Thoracic aorta (tissue), 2 donors: ENCODE measurements at regions not wholly inside any gene's neighbourhood (a gene's known extent, or its start where the extent isn't known, plus 50 kb on each side); places are given as distances from the start of the nearest gene placed in this dataset.

Experiments
- ATAC-seq: fragments of 150-250 bp; one replicate; pipeline ENCODE4 v1.8.0; 2017; ENCODE audit warnings: low read depth; ENCODE audit not compliant: insufficient number of reproducible peaks, low FRiP score
- DNase-seq: peaks from one replicate; pipeline ENCODE4 v3.0.0-alpha.2; 2020; ENCODE audit warnings: low spot score
- H3K27ac ChIP-seq, 2 donors: fragments of 200-600 bp; sonication (generic); 1 replicate in 1 of 2; 2 replicates in 1 of 2; pipeline ENCODE4 v1.5.1; 2016; ENCODE audit warnings: mild to moderate bottlenecking in 2 of 2, moderate library complexity in 2 of 2
- H3K27me3 ChIP-seq: fragments of 200-600 bp; sonication (generic); replicated peaks from 2 replicates; pipeline ENCODE4 v1.6.0; 2016; ENCODE audit warnings: mild to moderate bottlenecking; ENCODE audit not compliant: insufficient read depth
- H3K36me3 ChIP-seq: fragments of 200-600 bp; sonication (generic); one replicate; pipeline ENCODE4 v1.5.1; 2016
- H3K4me1 ChIP-seq, 2 donors: fragments of 200-600 bp; sonication (generic); 1 replicate in 1 of 2; 2 replicates in 1 of 2; pipeline versions ENCODE4 v1.5.1 to v1.6.0; 2016; ENCODE audit warnings: low read depth in 2 of 2, mild to moderate bottlenecking in 1 of 2; ENCODE audit not compliant: control insufficient read depth in 1 of 2
- H3K4me3 ChIP-seq: fragments of 200-600 bp; sonication (generic); 2 replicates; pipeline ENCODE4 v1.5.1; 2016; ENCODE audit warnings: mild to moderate bottlenecking
- H3K9me3 ChIP-seq: fragments of 200-600 bp; sonication (generic); 2 replicates; pipeline ENCODE4 v1.5.1; 2016
- CTCF ChIP-seq: fragments of 200-600 bp; sonication (generic); IDR thresholded peaks from one replicate; pipeline ENCODE4 v1.5.1; 2019; ENCODE audit warnings: antibody characterized with exemption

- Histone ChIP-seq H3K9me3 (no peaks in the 10 kb centered on the region), H3K36me3 (no peaks in the 10 kb centered on the region), H3K27ac (no peak overlapping the region), H3K4me1 (no peaks in the 10 kb centered on the region), H3K27me3 (no peaks in the 10 kb centered on the region), H3K4me3 (no peak overlapping the region)
- TF ChIP-seq CTCF, result no peak
- no peak for ATAC-seq
- no peak for DNase-seq
Measured at GRCh38 chr2:22238967-22239366, 1115.2 kb downstream of the TDRD15 start.

DNA sequence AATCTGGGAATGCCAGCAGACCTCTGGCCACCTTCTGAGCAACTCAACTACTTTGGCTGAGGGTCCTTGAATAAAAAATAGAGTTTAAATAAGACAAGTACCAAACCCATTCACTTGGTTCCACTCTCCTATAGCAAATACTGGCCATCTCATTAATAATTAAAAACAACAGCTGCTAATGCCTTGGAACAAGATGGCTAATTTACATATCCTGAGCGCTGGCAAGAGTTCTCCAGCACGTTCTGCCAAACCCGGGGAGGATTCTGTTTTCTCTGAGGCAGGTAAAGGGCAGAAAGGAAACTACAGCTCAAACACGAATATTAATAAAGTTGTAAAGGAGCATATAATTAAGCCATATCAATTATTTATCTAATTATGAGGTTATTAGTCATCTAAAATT lies 1123.7 kb downstream of the TDRD15 start:
- H3K9me3 ChIP-seq, result no peaks in the 10 kb centered on the region
- no peak overlapping the region for H3K27ac ChIP-seq
- H3K36me3 ChIP-seq, result no peaks in the 10 kb centered on the region
- H3K27me3 ChIP-seq, result no peaks in the 10 kb centered on the region
- DNase-seq (no peak), ATAC-seq (no peak)
- H3K4me3 ChIP-seq, result no peak overlapping the region
- H3K4me1 ChIP-seq, result no peaks in the 10 kb centered on the region
- no peak for TF ChIP-seq CTCF

DNA sequence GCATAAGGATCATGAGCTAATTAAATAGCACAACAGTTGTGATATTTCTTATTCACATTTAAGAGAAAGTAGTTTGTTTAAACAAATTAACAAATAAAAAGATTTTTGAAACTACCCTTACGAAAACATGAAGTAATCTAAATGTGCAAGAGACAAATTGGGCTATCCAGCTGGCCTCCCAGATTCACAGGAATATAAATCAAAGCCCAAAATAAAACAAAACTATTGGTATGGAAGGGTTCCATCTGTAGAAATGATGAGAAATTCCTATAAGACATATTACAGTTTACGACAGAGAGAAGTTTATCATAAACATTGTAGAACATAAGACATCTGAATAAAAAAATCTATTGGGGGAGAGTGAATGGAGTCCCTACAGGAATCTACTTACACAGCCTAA lies 1125.1 kb downstream of the TDRD15 start:
- Histone ChIP-seq H3K4me3 (no peak overlapping the region), H3K36me3 (no peaks in the 10 kb centered on the region), H3K9me3 (no peaks in the 10 kb centered on the region), H3K4me1 (no peaks in the 10 kb centered on the region), H3K27me3 (no peaks in the 10 kb centered on the region), H3K27ac (no peak overlapping the region)
- ATAC-seq (no peak), DNase-seq (no peak)
- no peak for TF ChIP-seq CTCF

DNA sequence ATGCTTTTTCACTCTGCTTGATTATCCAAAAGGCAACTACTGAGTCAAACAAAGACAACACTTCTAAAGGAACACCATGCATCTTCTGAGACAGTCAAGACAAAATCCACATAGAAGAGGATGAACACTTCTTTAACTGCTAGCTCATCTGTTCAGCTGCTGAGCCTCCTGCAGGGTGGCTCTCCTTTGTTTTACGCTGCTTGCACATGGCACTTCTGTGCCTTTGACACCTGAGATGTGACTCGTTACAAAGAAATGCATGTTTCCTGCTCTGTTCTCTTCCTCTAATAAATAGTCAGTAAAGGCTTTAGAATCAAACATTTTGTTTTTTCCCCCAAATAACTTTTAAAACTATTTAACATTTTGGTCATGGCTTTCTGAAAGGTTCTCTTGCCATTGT lies 1129.4 kb downstream of the TDRD15 start:
- Histone ChIP-seq H3K4me1 (no peaks in the 10 kb centered on the region), H3K9me3 (no peaks in the 10 kb centered on the region), H3K36me3 (no peaks in the 10 kb centered on the region), H3K4me3 (no peak overlapping the region), H3K27me3 (no peaks in the 10 kb centered on the region), H3K27ac (no peak overlapping the region)
- DNase-seq, result no peak
- TF ChIP-seq CTCF, result no peak
- ATAC-seq, result no peak

GRCh38 chr2:22261165-22261564 lies 1123.8 kb upstream of the KLHL29 start:
- Histone ChIP-seq H3K27me3 (no peaks in the 10 kb centered on the region), H3K4me1 (no peaks in the 10 kb centered on the region), H3K4me3 (no peak overlapping the region), H3K36me3 (no peaks in the 10 kb centered on the region), H3K9me3 (no peaks in the 10 kb centered on the region), H3K27ac (no peak overlapping the region)
- TF ChIP-seq CTCF, result no peak
- no peak for DNase-seq
- ATAC-seq, result no peak
